ENCODE measurements at regions not wholly inside any gene's neighbourhood (a gene's known extent, or its start where the extent isn't known, plus 50 kb on each side); places are given as distances from the start of the nearest gene placed in this dataset.
"Not testable (repeated sequence)": the region's sequence is repeated elsewhere in the genome, so short reads cannot be mapped to it uniquely, and the experiment has no call there.

- no peak for ATAC-seq
- H3K27me3 ChIP-seq = no peaks in the 10 kb centered on the region
- TF ChIP-seq POLR2A (IDR thresholded peaks at IDR 0.05) (no peak), CTCF (IDR thresholded peaks at IDR 0.05 in 4 of 5, conservative IDR thresholded peaks at IDR 0.05 in 1 of 5) (no peak)
- DNase-seq = no peak
- no peak overlapping the region for H3K4me3 ChIP-seq
- in situ Hi-C loops (cut with MboI; ENCODE audit: low sequenced_read_pairs in 4 of 4) (no loop called here), intact Hi-C loops (cut with DNase I; ENCODE audit: low total_unique reads) (no loop called here)
- H3K36me3 ChIP-seq = no peaks in the 10 kb centered on the region
- no peaks in the 10 kb centered on the region for H3K9me3 ChIP-seq
- no peak overlapping the region for H3K27ac ChIP-seq
- H3K4me1 ChIP-seq = no peaks in the 10 kb centered on the region
Measured at GRCh38 chr12:28035500-28035899, 63.0 kb upstream of the PTHLH start.

- TF ChIP-seq CTCF (IDR thresholded peaks at IDR 0.05 in 4 of 5, conservative IDR thresholded peaks at IDR 0.05 in 1 of 5) = no peak
- TF ChIP-seq POLR2A (IDR thresholded peaks at IDR 0.05) = no peak
- H3K4me3 ChIP-seq = no peak overlapping the region
- ATAC-seq (no peak), DNase-seq (no peak)
- H3K27ac ChIP-seq = no peak overlapping the region
- in situ Hi-C loops (cut with MboI; ENCODE audit: low sequenced_read_pairs in 4 of 4) = no loop called here
- H3K36me3 ChIP-seq = no peaks in the 10 kb centered on the region
- no peaks in the 10 kb centered on the region for H3K9me3 ChIP-seq
- intact Hi-C loops (cut with DNase I; ENCODE audit: low total_unique reads) = no loop called here
- no peaks in the 10 kb centered on the region for H3K4me1 ChIP-seq
- H3K27me3 ChIP-seq = no peaks in the 10 kb centered on the region
Measured at GRCh38 chr12:28036940-28037339, 64.4 kb upstream of the PTHLH start.

- Histone ChIP-seq H3K4me3 (no peak overlapping the region), H3K9me3 (no peaks in the 10 kb centered on the region), H3K36me3 (no peaks in the 10 kb centered on the region), H3K27ac (no peak overlapping the region), H3K4me1 (no peaks in the 10 kb centered on the region), H3K27me3 (no peaks in the 10 kb centered on the region)
- intact Hi-C loops (cut with DNase I; ENCODE audit: low total_unique reads) (no loop called here), in situ Hi-C loops (cut with MboI; ENCODE audit: low sequenced_read_pairs in 4 of 4) (no loop called here)
- no peak for TF ChIP-seq CTCF (IDR thresholded peaks at IDR 0.05 in 4 of 5, conservative IDR thresholded peaks at IDR 0.05 in 1 of 5)
- TF ChIP-seq POLR2A (IDR thresholded peaks at IDR 0.05) = no peak
- DNase-seq (no peak), ATAC-seq (no peak)
Measured at GRCh38 chr12:28040246-28040645, 67.7 kb upstream of the PTHLH start.

GRCh38 chr12:28046600-28046999 lies 74.1 kb upstream of the PTHLH start:
- H3K9me3 ChIP-seq; H3K4me3 ChIP-seq; H3K4me1 ChIP-seq; H3K36me3 ChIP-seq; H3K27me3 ChIP-seq; intact Hi-C loops (cut with DNase I; ENCODE audit: low total_unique reads); in situ Hi-C loops (cut with MboI; ENCODE audit: low sequenced_read_pairs in 4 of 4); DNase-seq; ATAC-seq; H3K27ac ChIP-seq: not testable (repeated sequence)

- ATAC-seq (no peak), DNase-seq (no peak)
- intact Hi-C loops (cut with DNase I; ENCODE audit: low total_unique reads) = no loop called here
- in situ Hi-C loops (cut with MboI; ENCODE audit: low sequenced_read_pairs in 4 of 4) = no loop called here
- Histone ChIP-seq H3K9me3 (no peaks in the 10 kb centered on the region), H3K27ac (no peak overlapping the region), H3K4me3 (no peak overlapping the region), H3K4me1 (no peaks in the 10 kb centered on the region), H3K36me3 (no peaks in the 10 kb centered on the region), H3K27me3 (no peaks in the 10 kb centered on the region)
- TF ChIP-seq CTCF (IDR thresholded peaks at IDR 0.05 in 4 of 5, conservative IDR thresholded peaks at IDR 0.05 in 1 of 5) (no peak), POLR2A (IDR thresholded peaks at IDR 0.05) (no peak)
Measured at GRCh38 chr12:28050606-28051005, 78.1 kb upstream of the PTHLH start.
